GM21367 (cell line): ENCODE measurements at regions not wholly inside any gene's neighbourhood (a gene's known extent, or its start where the extent isn't known, plus 50 kb on each side); places are given as distances from the start of the nearest gene placed in this dataset.
"Not testable (repeated sequence)": the region's sequence is repeated elsewhere in the genome, so short reads cannot be mapped to it uniquely, and the experiment has no call there.

Experiments used
- ATAC-seq: cut with Tn5 transposase; IDR thresholded peaks from one replicate; pipeline ENCODE4 v1.9.1; 2021; ENCODE audit not compliant: unreplicated experiment

DNA sequence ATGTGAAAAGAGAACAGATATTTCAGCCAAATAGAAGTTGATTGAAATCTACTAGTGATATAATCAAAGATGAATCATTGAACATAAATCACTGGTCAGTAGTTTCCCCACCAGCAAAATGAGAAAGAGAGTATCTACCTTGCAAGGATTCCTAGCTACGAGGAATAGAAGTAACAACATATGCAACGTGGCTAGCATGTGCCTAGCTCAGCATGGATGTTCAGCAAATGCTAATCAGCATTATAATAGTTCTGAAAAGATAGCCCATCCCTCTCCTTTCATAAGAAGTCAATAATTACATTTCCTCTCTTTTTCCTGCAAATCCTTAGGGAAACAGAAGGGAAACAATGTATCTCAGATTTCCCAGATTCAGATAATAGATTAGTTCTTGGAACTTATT, 417.2 kb downstream of the SATB2 start:
- ATAC-seq = no peak

DNA sequence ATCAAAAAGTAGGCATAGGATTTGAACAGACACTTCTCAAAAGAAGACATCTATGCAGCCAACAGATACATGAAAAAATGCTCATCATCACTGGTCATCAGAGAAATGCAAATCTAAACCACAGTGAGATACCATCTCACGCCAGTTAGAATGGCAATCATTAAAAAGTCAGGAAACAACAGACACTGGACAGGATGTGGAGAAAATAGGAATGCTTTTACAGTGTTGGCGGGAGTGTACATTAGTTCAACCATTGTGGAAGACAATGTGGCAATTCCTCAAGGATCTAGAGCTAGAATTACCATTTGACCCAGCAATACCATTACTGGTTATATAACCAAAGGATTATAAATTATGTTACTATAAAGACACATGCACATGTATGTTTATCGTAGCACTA, 424.0 kb downstream of the SATB2 start:
- not testable (repeated sequence) for ATAC-seq

DNA sequence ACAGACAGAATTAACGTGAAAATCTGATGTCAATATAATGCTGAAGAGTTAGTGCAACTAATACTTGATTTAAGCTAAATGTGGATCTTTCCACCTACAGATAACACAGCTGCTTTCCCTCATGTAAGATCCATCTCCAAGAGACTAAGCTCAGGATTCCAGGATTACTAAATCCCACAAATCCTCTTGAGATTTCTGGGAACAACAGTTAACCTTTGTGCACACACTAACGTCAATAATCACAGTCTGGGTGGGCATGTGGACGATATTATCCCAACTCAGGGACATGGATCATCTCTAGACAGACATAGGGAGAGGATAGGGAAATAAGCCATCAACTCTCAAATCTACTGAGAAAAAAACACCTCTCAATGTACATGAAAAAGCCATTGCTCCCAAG, 432.6 kb downstream of the SATB2 start:
- ATAC-seq = no peak

DNA sequence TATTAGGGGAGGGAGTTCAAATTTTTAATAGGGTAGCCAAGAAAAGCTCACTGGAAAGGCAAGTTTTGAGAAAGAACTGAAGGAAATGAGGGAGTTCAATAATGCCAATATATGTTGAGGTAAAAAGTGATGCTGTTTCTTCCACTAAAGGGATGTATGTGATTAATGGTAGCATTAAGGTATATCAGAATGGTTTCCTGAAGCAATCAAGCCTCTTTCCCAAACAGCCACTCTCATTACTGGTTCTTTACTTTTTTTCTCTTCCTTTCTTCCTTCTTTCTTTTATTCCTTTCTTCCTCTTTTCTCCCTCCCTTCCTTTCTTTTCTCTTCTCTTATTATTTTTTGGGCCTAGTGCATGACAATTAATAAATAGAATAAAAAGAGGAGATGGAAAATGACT, 433.5 kb downstream of the SATB2 start:
- no peak for ATAC-seq

DNA sequence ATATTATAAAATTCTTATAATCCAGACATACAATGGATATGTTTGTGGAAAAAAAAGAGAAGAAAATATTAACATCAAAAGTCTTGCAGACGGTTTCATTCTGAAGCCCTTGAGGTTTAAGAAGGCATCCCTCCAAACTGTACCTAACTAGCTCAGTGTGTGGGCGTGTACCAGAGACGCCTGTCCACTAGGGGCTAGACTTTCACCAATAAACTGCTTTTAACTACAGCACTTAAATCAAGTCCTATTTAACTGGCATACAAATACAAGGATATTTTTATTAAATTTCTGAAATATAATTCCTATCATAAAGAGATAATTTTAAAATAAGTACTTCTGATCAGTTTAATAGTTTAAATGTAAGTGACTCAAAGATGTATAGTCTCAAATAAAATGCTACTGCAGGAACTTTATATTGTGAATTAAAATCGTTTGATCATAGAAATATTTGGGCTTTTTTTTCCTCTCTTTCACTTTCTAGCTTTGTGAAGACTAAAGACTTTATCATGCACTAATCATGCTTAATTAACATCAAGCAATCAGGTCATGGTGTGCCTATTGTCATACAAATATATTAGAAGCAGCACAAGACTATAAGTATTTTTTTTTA, 437.7 kb downstream of the SATB2 start:
- ATAC-seq = no peak

DNA sequence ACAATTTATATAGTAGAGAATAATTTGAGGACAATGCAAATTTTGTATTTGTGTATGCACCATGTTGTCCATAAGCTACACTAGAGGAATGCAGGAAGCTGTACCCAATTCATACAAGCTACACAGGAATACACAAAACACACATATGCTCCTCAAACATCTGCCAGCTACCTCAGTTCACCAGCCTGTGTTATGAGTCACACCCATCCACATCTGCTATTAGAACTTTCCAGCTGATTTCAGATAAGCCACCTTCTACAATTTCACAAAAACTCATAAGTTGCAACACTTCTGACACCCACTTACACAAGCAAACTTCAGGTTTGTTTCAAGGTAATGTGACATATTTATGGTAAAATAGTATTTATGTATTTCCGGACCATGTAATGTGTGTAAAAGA, 438.9 kb downstream of the SATB2 start:
- no peak for ATAC-seq

DNA sequence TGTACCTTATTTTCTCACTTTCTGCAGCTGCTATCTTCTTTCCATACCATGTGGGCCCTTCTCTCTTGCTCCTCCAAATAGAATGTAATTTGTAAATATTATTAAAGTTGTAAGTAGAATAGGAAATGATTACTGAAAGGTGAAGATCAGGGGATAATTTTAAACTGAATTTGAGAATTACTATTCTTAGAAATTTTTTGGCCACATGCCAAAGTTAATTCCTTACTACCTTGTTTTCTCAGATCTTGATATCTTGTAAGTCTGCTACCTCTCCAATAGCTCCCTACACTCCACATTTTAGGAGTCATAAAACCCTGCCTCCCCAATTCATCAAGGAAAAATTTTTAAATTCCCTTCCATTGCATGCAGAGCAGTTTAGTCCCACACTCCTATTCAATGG, 442.7 kb downstream of the SATB2 start:
- no peak for ATAC-seq

DNA sequence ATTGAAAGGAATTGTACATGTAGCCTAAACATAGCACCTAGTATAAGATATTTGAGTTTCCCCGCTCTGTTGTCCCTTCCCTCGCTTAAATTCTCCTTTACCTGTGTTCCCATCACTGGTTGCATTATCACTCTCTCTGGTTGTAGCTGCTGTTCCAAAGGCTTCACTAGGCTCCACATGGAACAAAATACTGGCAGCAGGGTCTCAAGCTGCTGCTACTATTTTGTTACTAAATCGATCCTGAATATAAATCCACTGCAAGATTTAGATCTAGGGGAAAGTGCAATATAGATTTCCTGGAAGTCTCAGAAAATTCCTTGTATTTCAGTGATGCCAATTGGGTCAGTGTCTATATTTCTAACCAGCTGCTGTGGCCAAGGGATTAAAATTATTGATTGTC, 443.5 kb downstream of the SATB2 start:
- ATAC-seq = no peak

DNA sequence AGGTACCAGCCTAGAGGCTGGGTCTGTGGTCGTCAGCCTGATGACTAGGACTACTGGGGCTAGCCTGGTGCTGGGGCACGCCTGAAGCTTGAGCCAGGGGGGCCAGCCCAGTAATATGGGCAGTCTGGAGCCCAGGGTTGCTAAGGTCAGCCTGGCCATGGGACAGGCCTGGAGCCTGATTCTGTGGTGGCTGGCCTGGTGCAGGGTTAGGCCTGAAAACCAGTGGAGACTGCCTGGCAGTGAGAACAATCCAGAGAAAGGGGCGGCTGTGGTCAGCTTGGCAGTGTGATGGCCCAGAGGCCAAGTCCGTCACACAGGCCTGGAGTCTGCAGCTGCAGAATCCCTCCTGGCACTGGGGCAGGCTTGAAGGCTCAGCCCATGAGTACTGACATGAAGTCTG, 445.8 kb downstream of the SATB2 start:
- ATAC-seq = no peak

DNA sequence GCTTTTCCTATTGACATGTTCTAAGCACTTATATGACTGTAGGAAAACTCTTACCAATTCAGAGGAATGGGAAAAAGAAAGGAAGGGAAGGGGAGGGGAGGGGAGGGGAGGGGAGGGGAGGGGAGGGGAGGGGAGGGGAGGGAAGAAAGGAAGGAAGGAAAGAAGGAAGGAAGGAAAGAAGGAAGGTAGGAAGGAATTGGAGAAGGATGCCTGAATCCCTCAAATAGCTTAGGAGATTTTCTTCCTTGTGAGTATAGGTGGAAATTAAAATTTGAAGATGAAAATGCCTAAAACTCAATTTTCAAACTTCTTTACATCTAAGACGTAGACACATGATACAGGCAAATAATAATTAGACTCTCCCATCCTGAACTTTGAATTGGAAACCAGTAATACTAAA, 463.1 kb downstream of the SATB2 start:
- ATAC-seq = no peak

DNA sequence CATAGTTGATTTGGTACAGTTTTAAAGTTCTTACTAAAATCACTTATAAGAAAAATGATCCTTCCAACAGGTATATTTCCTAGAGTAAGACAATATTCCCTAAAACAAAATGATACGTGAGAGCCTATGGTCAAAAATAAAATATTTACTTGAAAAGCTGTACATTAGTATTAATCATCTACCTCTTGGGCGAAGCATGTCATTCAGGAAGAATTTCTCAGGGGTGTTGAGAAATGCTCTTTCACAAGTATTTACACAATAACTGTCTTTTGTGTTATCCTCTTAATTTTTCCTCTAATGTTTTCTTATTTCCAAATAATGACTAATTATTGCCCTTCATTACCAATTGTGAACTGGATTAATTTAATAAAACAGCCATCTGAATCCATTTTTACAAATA, 466.3 kb downstream of the SATB2 start:
- ATAC-seq = no peak

DNA sequence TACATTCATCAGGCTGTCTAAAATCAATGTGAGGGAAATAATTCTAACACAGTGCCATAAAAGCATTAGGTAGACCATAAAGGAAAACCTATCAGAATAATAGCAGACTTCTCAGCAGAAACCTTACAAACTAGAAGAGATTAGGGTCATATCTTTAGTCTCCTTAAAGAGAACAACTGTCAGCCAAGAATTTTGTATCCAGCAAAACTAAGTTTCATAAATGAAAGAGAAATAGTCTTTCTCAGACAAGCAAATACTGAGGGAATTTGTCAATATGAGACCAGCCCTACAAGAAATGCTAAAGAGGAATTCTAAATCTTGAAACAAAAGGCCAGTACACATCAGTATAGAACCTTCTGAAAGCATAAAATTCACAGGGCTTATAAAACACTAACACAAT, 482.0 kb downstream of the SATB2 start:
- ATAC-seq = no peak

DNA sequence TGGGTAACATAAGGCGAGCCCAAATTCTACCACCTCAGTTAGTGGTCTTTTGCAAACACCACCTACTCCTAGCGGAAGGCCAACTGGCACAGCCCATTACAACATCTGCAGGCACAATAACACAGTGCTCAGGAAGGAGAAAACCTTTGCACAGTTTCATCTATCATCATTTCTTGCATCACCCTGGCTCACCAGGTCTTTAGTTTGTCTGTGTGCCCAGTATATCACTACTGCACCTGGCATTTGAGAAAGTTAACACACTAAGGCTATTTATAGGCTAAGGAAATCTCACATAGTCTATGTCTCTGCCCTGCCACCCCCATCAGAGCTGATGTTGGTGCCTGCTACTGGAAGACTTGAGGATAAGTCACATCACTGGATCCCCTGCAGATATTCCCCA, 484.0 kb downstream of the SATB2 start:
- ATAC-seq = no peak

DNA sequence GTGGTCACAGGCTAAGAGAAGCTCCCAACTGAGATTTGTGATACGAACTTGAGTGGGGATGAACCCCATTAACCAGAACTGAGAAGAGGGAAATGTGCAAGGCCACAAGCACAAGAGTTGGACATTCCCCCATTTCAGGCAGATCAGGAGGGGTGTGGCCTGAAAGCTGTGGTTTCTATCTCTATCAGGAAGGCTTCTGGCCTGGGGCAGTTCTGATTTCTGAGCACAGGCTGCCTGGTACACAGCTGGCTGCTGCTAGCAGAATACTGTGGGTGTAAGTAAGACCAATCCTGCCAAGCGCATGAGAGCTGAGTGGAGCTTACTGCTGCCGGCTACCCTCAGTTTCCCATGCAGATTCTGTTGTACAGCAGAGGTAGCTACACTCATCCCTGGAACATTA, 484.6 kb downstream of the SATB2 start:
- ATAC-seq = no peak

DNA sequence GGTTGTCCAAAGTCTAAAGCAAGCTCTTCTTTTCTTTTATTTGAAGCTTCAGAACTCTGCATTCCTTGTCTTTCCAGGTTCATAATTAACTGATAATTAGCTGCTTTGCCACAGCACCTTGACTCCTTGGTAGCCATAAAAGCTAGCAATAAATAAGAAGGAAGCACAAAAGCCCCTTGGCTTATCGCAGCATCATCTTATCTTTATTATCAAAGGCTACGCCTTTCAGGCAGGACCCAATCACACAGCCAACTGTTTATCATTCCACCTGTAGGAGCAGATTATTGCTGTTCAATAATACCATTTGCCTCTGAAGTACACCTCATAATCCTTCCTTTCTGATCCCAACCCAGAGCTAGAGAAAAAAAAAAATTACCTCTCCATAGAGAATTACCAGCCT, 489.2 kb downstream of the SATB2 start:
- ATAC-seq = no peak

DNA sequence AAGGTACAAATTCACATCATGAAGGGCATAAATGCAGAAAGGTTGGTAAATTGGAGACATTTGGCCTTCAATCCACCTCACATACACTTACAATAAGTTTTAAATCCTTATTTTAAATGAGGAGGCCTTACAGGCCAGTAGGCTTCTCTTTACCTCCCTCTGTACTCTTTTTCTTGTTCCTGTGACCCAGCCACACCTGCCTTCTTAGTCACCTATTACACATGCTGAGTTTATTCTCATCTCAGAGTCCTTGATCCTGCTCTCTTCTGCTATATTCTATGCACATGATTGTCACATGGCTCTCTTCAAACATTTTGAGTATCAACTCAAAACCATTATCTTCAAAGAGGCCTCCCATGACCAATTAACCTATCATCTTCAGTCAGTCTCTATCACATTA, 491.5 kb downstream of the SATB2 start:
- ATAC-seq = no peak

DNA sequence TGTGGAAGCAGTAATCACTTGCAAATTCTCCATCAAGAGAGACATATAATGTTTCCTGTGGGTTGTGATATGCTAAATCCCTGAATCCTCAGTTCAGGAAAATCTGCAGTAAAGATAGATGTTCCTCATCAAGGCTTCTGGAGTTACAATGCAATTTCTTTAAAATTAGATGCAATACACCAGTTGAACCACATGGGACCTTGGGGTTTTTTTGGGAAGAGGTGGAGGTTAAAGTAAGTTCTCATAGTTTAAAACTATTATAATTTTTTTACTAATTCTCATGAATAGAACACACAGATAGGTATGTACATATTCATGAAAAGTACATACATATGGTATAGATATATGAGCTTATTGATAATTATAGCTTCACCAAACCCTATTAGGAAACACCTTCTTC, 496.2 kb downstream of the SATB2 start:
- ATAC-seq = no peak

DNA sequence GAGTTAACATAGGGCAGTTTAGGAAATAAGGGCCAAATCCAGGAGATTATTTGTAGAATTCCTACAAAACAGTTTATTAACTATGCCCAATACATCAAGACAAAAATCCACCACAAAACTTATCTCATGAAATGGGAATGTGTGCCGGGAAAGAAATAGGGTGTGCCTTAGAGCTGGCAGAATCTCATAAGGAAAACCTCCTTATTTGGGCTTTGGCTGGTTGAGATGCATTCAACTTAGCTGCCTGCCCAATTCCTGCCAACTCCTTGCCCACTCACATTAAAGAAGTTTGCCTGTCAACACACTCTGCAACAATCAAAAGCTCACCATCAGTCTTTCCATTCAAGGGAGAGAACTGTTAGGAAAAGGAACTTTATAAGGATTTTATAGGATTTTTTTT, 500.6 kb downstream of the SATB2 start:
- ATAC-seq = no peak

DNA sequence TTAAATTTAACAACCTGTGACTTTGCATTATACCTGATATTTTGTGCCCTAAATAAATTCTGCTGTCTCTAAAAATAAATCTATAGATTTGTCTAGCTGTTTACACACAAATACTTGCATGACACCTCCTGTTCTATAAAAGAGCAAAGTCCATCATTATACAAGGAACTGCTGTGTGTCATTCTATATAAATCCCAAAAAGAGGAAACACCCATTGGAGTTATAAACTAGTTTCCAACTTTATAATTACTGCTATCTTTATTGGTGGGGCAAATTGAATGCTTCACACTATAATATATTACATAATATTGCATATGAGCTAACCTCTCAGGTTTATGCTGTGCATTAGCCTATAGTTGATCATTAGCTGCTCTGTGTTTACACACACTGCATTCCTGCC, 504.4 kb downstream of the SATB2 start:
- ATAC-seq = no peak

DNA sequence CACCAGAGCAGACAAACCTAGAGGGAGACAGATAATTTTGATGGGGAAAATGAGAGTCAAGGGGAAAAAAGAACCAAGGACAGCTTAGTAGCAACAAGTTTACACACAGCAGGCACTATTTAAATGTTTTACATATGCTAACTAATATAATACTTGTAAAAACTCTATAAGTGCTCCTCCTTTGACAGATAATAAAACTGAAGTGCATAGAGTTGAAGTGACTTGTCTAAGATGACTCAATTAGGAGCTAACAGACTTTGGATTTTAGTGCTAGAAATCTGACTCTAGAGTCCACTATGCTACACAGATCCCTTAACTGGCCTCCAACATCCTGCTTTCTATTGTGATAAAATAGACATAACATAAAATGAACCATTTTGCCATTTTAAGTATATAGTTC, 506.9 kb downstream of the SATB2 start:
- ATAC-seq = no peak

DNA sequence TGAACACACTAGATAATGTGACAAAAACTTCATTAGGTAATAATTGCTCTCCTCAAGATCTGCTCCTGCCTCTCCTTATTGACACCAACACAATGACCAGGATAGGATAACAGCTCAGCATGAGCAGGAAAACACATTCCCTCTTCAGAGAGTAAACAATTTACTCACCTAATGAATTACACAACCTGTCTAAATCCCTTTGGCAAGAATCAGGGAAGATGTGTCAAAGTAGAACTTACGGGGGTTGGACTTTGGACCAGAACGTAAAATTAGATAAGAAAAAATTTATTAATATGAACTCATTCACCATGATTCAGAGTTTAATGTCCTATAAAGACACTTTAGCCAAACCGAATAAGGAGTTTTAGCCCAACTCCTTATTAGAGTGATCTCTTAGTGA, 512.2 kb downstream of the SATB2 start:
- no peak for ATAC-seq

DNA sequence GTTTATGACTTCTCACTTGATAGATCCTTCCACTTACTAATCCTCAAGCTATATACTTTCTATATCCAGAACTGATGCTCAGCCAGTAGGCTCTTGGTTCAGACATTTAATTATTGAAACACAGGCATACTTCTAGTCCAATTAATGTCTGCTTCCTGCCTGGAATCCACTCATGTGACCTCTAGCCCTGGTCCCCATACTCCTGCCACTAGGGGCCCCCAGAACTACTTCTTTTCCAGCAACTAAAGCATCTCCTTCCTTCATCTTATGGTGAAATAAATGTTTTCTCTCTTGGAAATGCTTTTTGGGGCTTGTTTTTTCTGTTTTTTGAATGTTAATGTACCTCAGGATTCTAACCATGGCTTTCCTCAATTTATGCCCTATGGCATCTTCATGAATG, 527.6 kb downstream of the SATB2 start:
- no peak for ATAC-seq

DNA sequence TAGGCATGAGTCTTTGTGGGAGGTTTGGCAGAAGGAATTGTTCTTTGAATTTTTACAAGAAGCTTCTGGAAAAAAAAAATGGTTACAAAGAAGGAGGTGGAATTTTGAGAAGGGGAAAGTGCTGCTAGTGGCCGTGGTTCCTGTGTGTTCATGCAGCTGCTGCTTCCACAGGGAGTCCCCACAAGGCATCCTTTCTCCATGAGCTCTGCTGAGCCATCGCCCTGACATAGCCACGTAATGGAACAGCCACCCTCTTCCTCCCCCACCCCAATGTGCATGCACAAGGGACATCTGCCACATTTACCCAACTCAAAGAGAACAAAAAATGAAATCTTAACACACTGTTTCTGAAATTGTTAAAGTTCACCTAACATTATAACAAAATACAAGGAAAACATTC, 529.7 kb downstream of the SATB2 start:
- no peak for ATAC-seq
